ENCODE measurements at regions not wholly inside any gene's neighbourhood (a gene's known extent, or its start where the extent isn't known, plus 50 kb on each side); places are given as distances from the start of the nearest gene placed in this dataset.

DNA sequence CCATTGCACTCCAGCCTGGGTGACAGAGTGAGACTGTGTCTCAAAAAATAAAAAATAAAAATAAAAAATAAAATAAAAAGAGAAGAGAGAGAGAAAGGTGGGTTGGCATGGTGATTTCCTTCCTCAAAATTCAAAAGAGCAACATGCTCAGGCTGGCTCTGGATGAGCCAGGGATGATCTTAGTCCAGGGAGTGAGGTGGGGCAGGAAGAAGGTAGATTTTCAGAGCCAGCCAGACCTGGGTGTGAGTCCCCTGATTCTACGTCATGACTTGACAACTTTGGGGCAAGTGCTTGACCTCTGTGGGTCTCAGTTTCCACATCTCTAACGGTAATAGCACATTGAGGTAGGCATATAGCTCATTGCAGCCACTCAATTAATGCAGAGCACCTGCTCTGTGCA, 109.4 kb upstream of the CTBP2 start:
- Histone ChIP-seq H3K27me3 (replicated peaks in 1 of 4; ENCODE audit: control extremely low read depth in 1 of 4, control insufficient read depth in 3 of 4, insufficient read depth in 4 of 4, low read length in 3 of 4) (no peaks in the 10 kb centered on the region), H3K36me3 (replicated peaks in 1 of 2; ENCODE audit: control extremely low read depth in 1 of 2, control insufficient read depth in 1 of 2, extremely low read depth in 1 of 2, insufficient read depth in 2 of 2, low read length in 1 of 2) (no peaks in the 10 kb centered on the region), H4K20me1 (ENCODE audit: control insufficient read depth, insufficient read depth, low read length, poor library complexity, severe bottlenecking) (no peaks in the 10 kb centered on the region), H3K79me2 (ENCODE audit: control insufficient read depth, insufficient read depth, low read length) (no peaks in the 10 kb centered on the region), H3K4me3 (ENCODE audit: control extremely low read depth in 1 of 5, extremely low read depth in 1 of 5, insufficient read depth in 1 of 5, low read depth in 2 of 5, low read length in 4 of 5) (no peak overlapping the region), H3K27ac (ENCODE audit: low read length in 2 of 2) (no peak overlapping the region), H3K9me3 (ENCODE audit: control extremely low read depth in 1 of 3, control insufficient read depth in 2 of 3, insufficient read depth in 1 of 3, low read length in 2 of 3) (peaks cover 0 to 3% (median 0%) of the 10 kb centered on the region in 3 donors), H3K4me2 (replicated peaks; ENCODE audit: low read depth, low read length, poor library complexity, severe bottlenecking) (no peak overlapping the region), H2AFZ (ENCODE audit: insufficient read depth, low read depth, low read length, poor library complexity, severe bottlenecking) (no peak overlapping the region), H3K4me1 (ENCODE audit: control insufficient read depth in 2 of 2, insufficient read depth in 2 of 2, low read length in 2 of 2) (no peaks in the 10 kb centered on the region), H3K9ac (ENCODE audit: low read length) (no peak overlapping the region)
- WGBS (ENCODE audit: insufficient coverage), result 94% methylated on average over 2 of the region's 2 CpGs
- TF ChIP-seq, protein P1, sequence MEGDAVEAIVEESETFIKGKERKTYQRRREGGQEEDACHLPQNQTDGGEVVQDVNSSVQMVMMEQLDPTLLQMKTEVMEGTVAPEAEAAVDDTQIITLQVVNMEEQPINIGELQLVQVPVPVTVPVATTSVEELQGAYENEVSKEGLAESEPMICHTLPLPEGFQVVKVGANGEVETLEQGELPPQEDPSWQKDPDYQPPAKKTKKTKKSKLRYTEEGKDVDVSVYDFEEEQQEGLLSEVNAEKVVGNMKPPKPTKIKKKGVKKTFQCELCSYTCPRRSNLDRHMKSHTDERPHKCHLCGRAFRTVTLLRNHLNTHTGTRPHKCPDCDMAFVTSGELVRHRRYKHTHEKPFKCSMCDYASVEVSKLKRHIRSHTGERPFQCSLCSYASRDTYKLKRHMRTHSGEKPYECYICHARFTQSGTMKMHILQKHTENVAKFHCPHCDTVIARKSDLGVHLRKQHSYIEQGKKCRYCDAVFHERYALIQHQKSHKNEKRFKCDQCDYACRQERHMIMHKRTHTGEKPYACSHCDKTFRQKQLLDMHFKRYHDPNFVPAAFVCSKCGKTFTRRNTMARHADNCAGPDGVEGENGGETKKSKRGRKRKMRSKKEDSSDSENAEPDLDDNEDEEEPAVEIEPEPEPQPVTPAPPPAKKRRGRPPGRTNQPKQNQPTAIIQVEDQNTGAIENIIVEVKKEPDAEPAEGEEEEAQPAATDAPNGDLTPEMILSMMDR (IDR thresholded peaks at IDR 0.05), result no peak
- no peak for TF ChIP-seq EZH2 (IDR thresholded peaks at IDR 0.05; ENCODE audit: borderline replicate concordance, insufficient read depth, low read depth, low read length, poor library complexity, severe bottlenecking)
- no peak overlapping the region for H3K27ac Mint-ChIP-seq
- H3K4me3 Mint-ChIP-seq, result no peak overlapping the region
- DNase-seq (no peak), ATAC-seq (ENCODE audit: low read depth) (no peak)
- H3K4me1 Mint-ChIP-seq, result no peaks in the 10 kb centered on the region
- intact Hi-C loops (cut with micrococcal nuclease), result no loop called here
- CTCF ChIA-PET, result no interaction called here
- peaks cover 8% of the 10 kb centered on the region for H3K27me3 Mint-ChIP-seq
- POLR2A ChIA-PET, result no interaction called here
- no peaks in the 10 kb centered on the region for H3K9me3 Mint-ChIP-seq (ENCODE audit: insufficient read depth)

DNA sequence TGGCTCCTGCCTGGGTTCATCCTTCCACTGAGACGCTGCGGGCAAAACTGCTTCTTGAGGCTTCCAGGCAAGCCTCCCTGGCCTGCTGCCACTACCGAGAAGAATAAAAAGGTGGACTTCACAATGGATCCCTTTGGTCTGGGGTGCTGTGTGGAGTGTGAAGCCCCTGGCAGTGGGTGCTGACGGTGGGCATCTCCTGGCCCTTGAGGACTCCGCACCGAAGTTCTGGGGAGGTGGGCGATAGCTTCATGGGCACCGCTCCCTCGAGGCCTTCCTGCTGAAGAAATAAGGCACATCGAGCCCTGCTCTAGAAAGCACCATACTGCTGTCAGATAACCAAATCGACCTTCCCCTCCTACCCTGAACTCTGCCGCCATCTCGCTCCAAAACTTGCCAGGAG, 106.6 kb upstream of the CTBP2 start:
- intact Hi-C loops (cut with micrococcal nuclease), result no loop called here
- no peak overlapping the region for H3K4me2 ChIP-seq (replicated peaks; ENCODE audit: low read depth, low read length, poor library complexity, severe bottlenecking)
- no peak overlapping the region for H2AFZ ChIP-seq (ENCODE audit: insufficient read depth, low read depth, low read length, poor library complexity, severe bottlenecking)
- no peak overlapping the region for H3K9ac ChIP-seq (ENCODE audit: low read length)
- H3K27me3 ChIP-seq (replicated peaks in 1 of 4; ENCODE audit: control extremely low read depth in 1 of 4, control insufficient read depth in 3 of 4, insufficient read depth in 4 of 4, low read length in 3 of 4), result no peaks in the 10 kb centered on the region
- Mint-ChIP-seq H3K27me3 (peaks cover 6% of the 10 kb centered on the region), H3K9me3 (ENCODE audit: insufficient read depth) (no peaks in the 10 kb centered on the region), H3K4me3 (no peak overlapping the region), H3K27ac (no peak overlapping the region), H3K4me1 (no peaks in the 10 kb centered on the region)
- H3K27ac ChIP-seq (ENCODE audit: low read length in 2 of 2), result no peak overlapping the region
- ATAC-seq (ENCODE audit: low read depth) (no peak), DNase-seq (no peak)
- ChIA-PET CTCF (no interaction called here), POLR2A (no interaction called here)
- H3K79me2 ChIP-seq (ENCODE audit: control insufficient read depth, insufficient read depth, low read length), result no peaks in the 10 kb centered on the region
- no peaks in the 10 kb centered on the region for H3K4me1 ChIP-seq (ENCODE audit: control insufficient read depth in 2 of 2, insufficient read depth in 2 of 2, low read length in 2 of 2)
- H3K4me3 ChIP-seq (ENCODE audit: control extremely low read depth in 1 of 5, extremely low read depth in 1 of 5, insufficient read depth in 1 of 5, low read depth in 2 of 5, low read length in 4 of 5), result no peak overlapping the region
- no peak for TF ChIP-seq EZH2 (IDR thresholded peaks at IDR 0.05; ENCODE audit: borderline replicate concordance, insufficient read depth, low read depth, low read length, poor library complexity, severe bottlenecking)
- TF ChIP-seq, protein P1 (IDR thresholded peaks at IDR 0.05), result no peak
- no peaks in the 10 kb centered on the region for H3K36me3 ChIP-seq (replicated peaks in 1 of 2; ENCODE audit: control extremely low read depth in 1 of 2, control insufficient read depth in 1 of 2, extremely low read depth in 1 of 2, insufficient read depth in 2 of 2, low read length in 1 of 2)
- 88% methylated on average over 10 of the region's 13 CpGs for WGBS (ENCODE audit: insufficient coverage)
- peaks cover 0 to 6% (median 0%) of the 10 kb centered on the region in 3 donors for H3K9me3 ChIP-seq (ENCODE audit: control extremely low read depth in 1 of 3, control insufficient read depth in 2 of 3, insufficient read depth in 1 of 3, low read length in 2 of 3)
- no peaks in the 10 kb centered on the region for H4K20me1 ChIP-seq (ENCODE audit: control insufficient read depth, insufficient read depth, low read length, poor library complexity, severe bottlenecking)

All from B cell (primary cell).